ENCODE measurements at regions not wholly inside any gene's neighbourhood (a gene's known extent, or its start where the extent isn't known, plus 50 kb on each side); places are given as distances from the start of the nearest gene placed in this dataset.
"Not testable (repeated sequence)": the region's sequence is repeated elsewhere in the genome, so short reads cannot be mapped to it uniquely, and the experiment has no call there.

DNA sequence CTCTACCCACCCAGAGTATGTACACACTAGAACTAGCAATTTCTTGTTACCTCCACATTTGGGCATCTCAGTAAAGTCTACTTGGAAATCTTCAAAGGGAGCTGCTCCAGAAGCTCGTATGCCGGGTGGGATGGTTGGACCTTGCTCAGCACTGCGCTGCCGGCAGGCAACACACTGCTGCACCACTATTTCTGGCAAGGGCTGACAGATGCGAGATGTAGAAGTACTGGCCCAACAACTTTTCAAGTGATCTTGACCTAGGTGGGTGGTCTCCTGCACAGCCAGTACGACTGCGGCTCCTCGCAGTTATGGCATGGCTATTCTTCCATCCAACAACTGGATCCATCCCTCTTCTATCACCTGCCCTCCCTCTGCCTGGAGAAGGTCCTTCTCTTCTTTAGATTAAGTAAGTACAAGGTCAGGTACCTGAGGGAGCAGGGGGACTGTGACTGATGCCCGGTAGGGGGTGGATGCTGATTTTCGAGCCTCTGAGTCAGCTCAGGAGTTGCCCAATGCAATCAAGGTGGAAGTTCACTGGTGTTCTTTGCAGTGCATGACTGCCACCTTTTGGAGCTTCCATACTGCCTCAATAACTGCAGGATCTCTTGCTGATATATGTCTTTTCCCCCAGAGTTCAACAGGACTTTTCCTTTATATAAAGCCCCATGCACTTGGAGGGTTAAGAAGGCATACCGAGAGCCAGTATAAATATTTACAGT lies 100.4 kb upstream of the SLC1A4 start:
- DNase-seq = no peak

DNA sequence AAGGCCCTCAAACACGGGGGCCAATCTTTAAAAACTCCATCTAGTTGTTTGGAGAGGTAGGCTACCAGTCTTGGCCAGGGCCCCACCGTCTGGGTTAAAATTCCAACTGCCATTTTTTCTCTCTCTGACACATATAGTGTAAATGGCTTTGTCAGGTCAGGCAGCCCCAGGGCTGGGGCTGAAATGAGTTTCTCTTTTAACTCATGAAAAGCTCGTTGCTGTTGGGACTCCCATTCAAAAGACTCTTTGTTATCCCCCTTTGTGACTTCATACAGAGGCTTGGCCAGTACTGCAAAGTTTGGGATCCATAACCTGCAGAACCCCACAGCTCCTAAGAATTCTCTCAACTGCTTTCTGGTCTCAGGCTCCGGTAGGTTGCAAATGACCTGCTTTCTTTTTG lies 99.4 kb upstream of the SLC1A4 start:
- DNase-seq = no peak

DNA sequence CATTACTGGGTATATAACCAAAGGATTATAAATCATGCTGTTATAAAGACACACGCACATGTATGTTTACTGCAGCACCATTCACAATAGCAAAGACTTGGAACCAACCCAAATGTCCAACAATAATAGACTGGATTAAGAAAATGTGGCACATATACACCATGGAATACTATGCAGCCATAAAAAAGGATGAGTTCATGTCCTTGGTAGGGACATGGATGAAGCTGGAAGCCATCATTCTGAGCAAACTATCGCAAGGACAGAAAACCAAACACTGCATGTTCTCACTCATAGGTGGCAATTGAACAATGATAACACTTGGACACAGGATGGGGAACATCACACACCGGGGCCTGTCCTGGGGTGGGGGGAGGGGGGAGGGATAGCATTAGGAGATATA lies 92.6 kb upstream of the SLC1A4 start:
- DNase-seq = not testable (repeated sequence)

DNA sequence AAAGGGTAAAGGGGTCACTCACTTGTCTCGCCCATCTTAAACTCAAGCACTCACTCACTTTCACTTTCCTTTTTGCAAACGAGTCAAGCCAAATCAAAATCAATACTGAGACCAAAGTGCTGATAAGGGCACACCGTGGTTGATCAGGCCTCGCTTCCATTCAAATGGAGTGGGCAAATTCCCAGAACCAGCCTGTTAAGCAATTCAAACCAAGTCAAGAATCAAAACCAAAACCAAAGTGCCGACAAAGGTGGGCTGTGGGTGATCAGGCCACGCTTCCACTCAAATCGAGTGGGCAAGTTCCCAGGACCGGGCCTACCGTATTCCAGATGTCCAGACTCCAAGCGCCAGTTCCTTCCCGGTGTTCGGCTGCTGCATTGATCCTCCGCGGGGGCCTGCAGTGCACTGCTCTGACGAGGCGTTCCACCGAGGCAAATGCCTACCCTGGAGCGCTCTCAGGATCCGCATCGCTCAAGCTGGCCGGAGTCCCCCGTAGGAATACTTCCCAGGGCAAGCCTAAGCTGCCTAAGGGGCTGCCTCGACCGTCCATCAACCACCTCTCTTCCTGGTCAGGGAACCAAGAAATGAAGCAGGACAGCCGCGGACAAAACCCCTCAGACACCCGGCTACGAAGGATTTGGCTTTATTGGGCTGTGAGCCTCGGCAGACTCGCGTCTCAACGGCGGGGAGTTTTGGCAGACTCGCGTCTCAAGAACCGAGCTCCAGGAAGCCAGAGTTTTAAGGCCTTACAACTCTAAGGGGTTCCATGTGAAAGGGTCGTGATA lies 89.9 kb upstream of the SLC1A4 start:
- no peak for DNase-seq

DNA sequence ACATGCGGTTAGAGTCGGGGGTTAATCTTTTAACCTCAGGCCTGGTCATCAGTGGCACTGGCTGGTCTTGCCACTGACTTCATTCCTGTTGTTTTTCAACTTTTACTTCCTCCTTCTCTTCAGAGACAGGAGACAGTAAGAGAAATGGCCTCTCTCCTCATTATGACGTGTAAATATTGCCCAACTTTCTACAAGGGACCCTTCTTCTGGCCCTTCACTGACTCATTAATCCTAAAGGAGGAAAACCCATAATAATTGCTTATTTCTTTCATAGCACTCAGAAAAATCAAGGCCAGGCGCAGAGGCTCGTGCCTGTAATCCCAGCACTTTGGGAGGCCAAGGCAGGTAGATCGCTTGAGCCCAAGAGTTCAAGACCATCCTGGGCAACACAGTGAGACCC lies 89.3 kb upstream of the SLC1A4 start:
- not testable (repeated sequence) for DNase-seq

DNA sequence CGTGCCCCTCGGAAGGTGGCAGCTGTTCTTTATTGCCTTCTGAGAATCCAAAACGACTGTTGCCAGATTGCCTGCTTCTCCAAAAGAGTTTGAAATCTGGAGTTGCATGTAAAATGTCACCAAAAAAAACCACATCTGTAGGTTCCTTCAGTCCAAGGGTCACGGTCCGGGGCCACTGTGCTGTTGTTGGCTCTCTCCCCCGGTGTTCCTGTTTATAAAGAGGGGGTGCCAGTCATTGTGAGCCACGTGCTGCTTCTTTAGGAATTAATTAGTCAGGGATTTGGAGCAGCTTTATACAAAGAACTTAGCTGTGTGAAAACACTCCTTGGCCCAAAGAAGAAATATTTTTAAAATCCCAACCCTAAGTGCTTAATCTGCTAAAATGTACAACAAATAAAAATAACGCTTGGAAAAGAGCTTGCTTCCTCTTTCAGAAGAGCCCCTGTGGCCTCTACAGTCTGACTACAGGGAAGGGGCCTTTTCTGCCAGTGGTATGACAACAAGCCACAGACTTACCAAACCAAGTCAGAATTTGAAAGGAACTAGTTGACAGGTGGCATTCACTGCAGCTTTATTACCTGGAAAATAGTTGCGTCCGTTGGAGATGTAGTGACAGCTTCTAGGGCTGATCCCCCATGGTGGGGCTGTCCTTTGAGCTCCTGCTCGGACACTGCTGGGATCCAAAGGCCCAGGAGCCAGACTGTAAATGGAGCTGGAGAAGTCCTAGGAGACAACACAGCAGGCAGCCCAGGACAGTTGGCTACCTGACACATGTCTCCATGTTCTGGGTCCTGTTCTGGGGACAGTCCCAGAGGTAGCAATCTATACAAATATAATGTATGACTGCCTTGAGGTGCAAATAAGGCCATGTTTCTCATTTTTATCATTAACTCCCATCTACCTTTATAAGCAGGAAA lies 84.5 kb upstream of the SLC1A4 start:
- peak; percentile 44 for DNase-seq

DNA sequence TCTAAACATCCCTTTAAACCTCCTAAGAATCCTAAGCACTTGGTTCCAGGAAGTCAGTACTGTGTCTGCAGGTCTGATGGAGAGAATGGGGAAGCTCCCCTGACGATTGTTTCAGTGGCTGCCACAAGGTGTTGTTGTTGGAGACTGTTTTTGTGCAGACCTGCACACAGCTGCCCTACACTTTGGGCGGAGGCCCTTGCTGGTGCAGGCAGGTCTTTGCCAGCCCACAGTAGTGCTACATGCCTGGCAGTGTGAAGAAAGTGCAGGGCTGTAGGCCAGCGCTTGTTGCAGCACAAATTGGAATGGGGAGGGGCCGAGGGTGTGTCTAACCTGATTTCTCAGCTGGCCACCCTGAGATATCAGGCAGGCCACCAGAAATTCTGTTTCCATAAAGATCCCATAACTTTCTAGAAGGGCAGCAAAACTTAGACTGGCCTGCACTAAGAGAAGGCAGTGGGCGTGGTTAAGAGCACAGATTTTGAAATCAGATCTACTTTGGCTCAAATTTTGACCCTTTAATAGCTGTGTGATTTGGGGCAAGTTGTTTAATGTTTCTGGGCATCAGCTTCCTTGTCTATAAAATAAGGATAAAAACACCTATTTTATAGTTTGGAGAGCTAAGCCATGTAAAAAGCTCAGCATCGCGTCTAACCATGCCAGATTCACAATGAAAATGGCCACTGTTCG lies 83.7 kb upstream of the SLC1A4 start:
- no peak for DNase-seq

DNA sequence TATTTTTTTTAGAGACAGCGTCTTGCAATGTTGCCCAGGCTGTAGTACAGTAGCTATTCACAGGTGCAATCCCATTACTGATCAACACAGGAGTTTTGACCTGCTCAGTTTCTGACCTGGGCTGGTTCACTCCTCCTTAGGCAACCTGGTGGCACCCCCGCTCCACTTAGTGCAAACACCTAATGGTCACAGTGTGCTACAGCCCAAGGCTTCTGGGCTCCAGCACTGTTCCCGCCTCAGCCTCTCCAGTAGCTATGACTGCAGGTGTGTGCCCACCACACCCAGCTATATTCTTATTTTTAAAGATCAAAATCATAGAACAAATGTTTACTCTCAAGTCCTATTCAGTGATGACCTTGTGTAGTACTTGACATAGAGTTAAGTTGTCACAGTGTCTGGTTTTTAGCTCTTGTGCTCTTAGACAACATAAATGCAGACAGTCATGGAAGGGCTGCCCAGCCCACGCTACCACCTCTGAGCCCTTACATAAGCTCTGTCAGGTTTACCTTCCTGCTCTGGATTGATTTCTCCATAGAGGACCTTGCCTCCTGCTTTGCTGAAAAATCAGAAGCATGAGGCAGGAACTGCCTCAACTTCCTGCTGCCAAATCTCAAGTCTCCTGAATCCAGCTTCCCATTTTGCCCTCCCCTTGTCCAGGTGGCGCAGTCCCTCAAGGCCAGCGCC lies 82.2 kb upstream of the SLC1A4 start:
- DNase-seq = no peak

DNA sequence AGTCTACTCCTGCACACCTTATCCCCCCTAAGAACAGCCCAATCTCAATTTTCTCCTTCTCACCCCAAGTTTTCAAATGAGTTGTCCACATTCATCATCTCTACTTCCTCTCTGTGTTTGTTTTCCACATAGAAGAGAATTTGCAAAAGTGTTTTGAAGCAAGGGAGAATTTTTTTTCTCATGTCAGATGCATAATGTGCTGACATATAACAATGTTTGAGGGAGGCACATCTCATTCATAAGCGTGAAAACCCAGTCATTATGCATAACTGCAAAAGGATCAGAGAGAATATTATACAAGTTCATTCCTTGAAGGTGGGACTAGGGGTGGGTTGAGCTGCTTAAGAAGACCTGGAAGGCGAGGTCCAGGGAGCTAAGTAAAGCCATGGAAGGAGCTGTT lies 80.8 kb upstream of the SLC1A4 start:
- no peak for DNase-seq

DNA sequence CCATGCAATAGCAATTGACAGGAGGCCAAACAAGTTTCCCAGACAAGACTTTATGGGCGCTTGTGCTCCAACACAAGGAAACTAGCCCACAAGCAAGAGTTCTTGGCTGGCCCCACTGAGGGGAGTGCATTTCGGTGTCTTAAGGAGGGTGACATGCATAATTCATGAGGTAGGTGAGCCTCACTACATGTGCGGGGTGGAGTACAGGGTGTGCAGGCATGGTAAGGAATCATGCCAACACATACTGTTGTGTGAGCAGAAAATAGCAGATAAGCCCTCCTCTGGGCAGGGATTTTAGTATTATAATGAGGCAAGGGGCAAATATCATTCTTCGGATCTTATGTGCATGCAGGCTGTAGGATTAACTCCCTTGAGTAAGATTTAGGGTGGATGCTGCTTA lies 78.7 kb upstream of the SLC1A4 start:
- no peak for DNase-seq

DNA sequence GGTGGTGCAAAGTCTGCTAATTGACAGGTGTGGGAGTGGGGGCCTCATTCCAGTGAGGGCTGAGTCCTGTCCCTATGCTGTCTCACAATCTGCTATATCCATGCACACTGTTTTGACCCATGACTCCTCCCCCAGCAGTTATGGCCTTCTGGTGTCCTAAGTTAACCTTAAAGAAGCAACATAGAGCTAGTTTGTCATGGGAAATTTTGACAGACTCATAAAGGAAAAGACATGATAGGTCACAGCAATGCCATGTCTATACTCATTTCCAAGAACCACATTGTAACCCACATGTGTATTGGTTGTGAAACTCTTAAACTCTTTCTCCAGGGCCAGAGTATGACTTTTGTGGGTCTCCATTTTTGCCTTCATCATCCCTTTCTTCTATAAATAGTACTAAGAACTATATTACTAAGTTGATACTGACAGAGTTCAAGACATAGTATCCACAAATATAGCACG lies 78.2 kb upstream of the SLC1A4 start:
- DNase-seq = no peak

DNA sequence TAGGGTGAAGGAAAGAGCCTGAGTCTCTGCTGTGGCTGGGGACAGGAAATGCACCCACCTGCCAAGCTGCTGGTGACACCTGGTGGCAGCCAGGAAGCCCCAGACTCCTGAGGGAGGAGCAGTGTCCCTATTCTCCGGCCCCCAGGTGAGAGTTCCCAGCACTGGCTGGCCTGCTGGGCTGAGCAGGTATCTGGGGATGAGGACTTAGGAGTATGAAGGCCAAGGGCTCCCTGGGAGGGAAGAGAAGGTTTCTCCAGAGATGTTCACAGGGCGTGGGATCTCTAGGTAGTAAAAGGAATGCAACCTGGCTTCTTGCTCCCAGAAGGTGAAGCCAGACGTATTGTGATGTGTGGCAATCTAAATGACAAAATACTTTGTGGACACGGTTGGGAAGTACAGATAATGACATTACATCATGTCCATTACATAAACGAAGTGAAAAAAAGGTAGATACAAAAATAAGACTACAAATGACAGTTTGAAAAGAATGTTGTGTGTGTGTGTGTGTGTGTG lies 75.8 kb upstream of the SLC1A4 start:
- DNase-seq = no peak

DNA sequence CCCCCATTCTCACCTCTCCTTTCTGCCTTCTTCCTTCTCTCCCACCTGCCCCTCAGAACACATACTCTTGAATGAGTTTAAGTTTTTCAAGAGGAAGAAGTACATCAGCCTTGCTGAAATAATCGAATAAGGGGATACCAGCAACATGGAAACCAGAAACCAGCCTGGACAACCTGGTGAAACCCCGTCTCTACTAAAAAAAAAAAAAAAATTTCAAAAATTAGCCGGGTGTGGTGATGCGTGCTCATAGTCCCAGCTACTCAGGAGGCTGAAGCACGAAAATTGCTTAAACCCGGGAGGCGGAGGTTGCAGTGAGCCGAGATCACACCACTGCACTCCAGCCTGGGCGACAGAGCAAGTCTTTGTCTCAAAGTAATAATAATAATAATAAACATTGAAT lies 75.0 kb upstream of the SLC1A4 start:
- DNase-seq = no peak

DNA sequence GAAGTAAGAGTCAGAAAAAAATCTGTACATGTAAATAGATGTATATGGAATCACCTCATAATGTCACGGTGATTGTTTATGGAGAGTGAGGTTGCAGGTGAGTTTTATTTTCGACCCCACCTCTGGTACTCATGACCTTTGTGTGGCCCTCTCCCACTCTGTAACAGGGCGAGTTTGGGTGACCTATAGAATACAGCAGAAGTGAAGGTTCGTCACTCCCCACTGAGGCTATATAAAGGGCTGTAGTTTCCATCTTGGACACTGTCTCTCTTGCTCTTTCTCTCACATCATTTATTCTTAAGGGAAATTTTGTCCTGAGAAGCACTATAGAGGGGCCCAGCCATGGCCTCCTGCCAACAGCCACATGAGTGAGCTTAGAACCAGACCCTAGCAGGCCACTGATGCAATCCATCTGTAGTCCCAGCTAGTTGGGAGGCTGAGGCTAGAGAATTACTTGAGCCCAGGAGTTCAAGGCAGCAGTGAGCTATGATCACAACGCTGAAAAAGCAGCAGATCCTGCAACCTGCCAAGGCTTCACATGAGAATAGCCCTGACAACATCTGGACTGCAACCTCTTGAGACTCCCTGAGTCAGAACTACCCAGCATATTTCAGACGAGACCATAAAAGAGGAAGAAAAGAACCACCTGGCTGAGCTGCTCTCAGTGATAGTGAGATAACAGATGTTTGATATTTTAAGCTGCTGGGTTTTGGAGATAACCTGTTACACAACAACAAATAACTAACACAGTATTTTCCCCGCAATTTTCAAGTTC lies 74.3 kb upstream of the SLC1A4 start:
- peak; percentile 23 for DNase-seq

DNA sequence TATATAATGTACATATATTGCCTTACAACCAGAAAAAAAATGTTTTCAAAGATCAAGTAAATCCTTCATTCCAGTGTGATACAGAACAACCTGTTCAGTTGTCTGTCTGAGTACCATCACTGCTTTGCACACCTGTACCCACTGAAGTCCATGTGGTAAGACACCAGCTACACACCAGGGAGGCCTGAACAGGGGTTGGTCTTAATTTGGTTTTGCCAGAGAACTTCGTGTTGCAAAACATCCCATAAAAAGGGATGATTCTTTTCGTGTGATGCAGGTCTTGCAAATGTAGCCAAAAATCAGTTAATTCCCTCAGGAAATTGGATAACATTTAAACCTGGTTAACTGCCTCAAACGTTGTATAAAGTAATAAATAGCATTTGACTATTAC lies 73.7 kb upstream of the SLC1A4 start:
- no peak for DNase-seq

DNA sequence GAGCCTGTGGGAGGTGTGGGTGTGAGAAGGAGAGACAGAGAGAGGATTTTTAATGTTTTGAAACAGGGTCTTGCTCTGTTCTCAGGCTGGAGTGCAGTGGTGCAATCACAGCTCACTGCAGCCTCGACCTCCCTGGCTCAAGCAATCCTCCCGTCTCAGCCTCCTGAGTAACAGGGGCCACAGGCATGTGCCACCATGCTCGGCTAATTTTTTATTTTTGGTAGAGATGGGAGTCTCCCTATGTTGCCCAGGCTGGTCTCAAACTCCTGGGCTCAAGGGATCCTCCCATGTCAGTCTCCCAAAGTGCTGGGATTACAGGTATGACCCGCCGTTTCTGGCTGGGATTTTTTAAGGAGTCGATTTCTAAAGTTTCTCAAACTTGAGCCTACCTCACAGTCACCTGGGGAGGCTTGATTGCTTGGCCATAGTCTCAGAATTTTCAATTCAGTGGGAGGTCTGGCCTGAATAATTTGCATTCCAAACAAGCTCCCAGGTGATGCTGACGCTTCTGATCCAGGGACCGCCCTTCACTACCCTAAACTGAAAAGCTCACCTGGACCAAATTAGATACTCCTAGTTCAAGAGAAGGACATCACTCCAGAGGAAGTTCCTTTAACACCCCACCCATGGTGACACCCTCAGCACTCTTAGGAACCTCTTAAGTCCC lies 70.8 kb upstream of the SLC1A4 start:
- no peak for DNase-seq

DNA sequence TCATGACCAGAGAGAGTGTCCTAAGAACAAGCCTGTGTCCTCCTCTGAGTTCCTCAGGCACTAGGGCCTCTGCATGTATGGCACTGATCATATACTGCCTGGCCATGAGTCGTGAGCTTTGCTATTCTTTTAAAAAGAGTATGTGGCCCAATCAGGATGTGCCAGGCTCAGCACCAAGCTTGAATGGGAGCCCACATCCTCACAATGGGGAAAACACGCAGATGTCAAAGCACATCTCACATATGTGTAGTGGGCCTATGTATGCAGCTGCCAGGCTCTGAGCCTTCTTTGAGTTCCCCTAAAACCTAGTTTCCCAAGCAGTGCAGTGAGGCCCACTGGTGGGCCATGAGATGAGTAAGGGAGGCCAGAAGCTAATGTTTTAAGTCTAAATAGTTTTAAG lies 69.9 kb upstream of the SLC1A4 start:
- DNase-seq = no peak

DNA sequence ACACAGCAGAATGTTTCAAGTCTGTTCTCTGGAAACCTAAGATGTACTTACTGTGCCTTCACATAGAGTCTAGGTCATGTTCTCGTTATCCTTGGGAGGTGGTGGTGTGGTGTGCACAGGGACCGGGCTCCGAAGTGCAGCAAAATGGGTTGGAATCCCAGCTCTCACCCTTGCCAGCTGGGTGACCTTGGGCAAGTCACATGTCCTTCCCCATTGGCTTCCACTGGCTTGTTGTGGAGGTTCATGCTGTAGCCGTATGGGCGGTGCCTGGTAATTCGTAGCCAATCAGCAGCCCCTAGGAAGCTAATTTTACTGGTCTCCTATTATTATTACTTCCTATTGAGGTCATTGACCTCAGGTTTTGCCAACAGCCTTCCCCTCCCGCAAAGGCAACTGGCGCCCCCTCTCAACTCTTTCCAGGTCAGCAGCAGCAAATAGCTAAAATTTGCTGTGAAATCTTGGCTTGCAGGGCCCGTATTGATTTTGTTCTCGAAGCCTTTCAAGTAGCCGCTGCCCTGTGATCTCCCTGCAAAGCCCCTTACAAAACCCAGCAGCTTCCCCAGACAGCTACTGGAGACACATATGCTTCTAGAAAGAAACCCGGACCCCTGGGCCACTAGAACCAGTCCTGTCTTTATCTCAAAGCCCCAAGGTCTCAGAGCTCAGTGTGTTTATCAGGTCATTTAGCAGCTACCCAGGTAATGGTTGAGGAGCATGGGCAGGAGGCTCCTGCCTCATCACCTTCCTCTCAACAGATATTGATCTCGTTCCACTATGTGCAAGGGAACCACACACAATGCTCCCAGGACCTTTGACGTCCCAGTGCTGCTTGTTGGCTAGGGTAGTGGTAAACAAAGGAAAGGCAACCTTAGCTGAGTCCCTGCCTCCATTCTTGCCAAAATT lies 66.5 kb upstream of the SLC1A4 start:
- no peak for DNase-seq

DNA sequence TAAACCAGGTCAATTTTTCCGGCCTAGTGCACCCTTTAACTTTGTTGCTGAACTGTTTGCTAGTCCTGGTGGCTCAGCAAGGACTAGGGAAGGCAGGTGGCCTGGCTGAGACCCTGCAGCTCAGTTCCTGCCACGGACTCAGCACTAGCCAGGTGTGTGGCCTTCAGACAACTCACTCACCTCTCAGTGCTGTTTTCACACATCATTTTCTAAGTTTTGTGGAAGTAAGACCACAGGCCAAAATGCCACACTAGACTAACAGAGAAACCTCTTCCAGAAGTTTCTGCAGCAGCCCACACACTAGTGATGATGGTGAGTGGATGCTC lies 65.9 kb upstream of the SLC1A4 start:
- DNase-seq = no peak

Measured in GDM1 (cell line).